ENCODE measurements at regions not wholly inside any gene's neighbourhood (a gene's known extent, or its start where the extent isn't known, plus 50 kb on each side); places are given as distances from the start of the nearest gene placed in this dataset.

GRCh38 chr18:46353460-46353859 lies 249.3 kb downstream of the HAUS1 start:
- no peak overlapping the region for H3K4me3 ChIP-seq (ENCODE audit: low read depth, low read length)
- DNase-seq (ENCODE audit: low read depth) = no peak
- no peak for TF ChIP-seq CTCF (IDR thresholded peaks at IDR 0.05; ENCODE audit: insufficient read depth, low read depth, low read length)

GRCh38 chr18:46356278-46357033 lies 252.3 kb downstream of the HAUS1 start:
- TF ChIP-seq CTCF (IDR thresholded peaks at IDR 0.05; ENCODE audit: insufficient read depth, low read depth, low read length) = no peak
- H3K4me3 ChIP-seq (ENCODE audit: low read depth, low read length) = no peak overlapping the region
- DNase-seq (ENCODE audit: low read depth) = no peak

GRCh38 chr18:46360102-46360699 lies 256.0 kb downstream of the HAUS1 start:
- no peak for TF ChIP-seq CTCF (IDR thresholded peaks at IDR 0.05; ENCODE audit: insufficient read depth, low read depth, low read length)
- H3K4me3 ChIP-seq (ENCODE audit: low read depth, low read length) = no peak overlapping the region

GRCh38 chr18:46360866-46361265 lies 256.7 kb downstream of the HAUS1 start:
- no peak for TF ChIP-seq CTCF (IDR thresholded peaks at IDR 0.05; ENCODE audit: insufficient read depth, low read depth, low read length)
- DNase-seq (ENCODE audit: low read depth) = no peak
- no peak overlapping the region for H3K4me3 ChIP-seq (ENCODE audit: low read depth, low read length)

More at GRCh38 chr18:46360102-46360699, 256.0 kb downstream of the HAUS1 start:
- DNase-seq (ENCODE audit: low read depth) = no peak

GRCh38 chr18:46362533-46362932 lies 258.3 kb downstream of the HAUS1 start:
- TF ChIP-seq CTCF (IDR thresholded peaks at IDR 0.05; ENCODE audit: insufficient read depth, low read depth, low read length) = no peak
- no peak overlapping the region for H3K4me3 ChIP-seq (ENCODE audit: low read depth, low read length)
- no peak for DNase-seq (ENCODE audit: low read depth)

GRCh38 chr18:46364048-46364447 lies 259.9 kb downstream of the HAUS1 start:
- TF ChIP-seq CTCF (IDR thresholded peaks at IDR 0.05; ENCODE audit: insufficient read depth, low read depth, low read length) = no peak
- no peak overlapping the region for H3K4me3 ChIP-seq (ENCODE audit: low read depth, low read length)
- DNase-seq (ENCODE audit: low read depth) = no peak
